ENCODE measurements at regions not wholly inside any gene's neighbourhood (a gene's known extent, or its start where the extent isn't known, plus 50 kb on each side); places are given as distances from the start of the nearest gene placed in this dataset.

DNA sequence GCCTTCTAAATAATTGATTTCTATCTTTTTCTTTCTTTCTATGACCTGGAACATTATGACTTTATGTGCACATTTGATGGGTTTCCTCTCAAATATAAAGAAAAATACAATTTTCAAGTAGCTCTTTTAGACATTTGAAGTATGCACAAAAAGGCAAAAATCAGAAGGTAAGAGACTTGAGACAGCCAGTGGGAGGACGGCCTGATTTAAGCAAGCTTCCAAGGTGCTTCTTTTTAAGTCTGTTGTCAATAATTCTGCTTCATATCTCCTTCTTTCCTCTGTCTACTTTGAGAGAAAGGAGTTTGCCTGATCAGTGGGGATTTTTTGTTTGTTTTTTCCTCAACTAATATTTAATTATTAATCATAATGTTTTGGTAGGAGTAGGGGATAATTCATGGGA, 188.2 kb upstream of the ARHGAP20 start:
- Histone ChIP-seq H4K8ac (replicated peaks; ENCODE audit: insufficient read length, low read depth, low read length) (no peak overlapping the region), H3K9me3 (ENCODE audit: control insufficient read depth, low read depth, low read length) (no peaks in the 10 kb centered on the region), H3T11ph (ENCODE audit: low read length) (no peak overlapping the region), H3K4me2 (ENCODE audit: insufficient read depth, insufficient read length, low read length) (no peak overlapping the region), H2BK15ac (ENCODE audit: low read depth, low read length) (no peak overlapping the region), H4K20me1 (ENCODE audit: control insufficient read depth, insufficient read depth, insufficient read length) (no peaks in the 10 kb centered on the region), H2BK5ac (ENCODE audit: insufficient read length, low read length) (no peak overlapping the region), H2AFZ (ENCODE audit: low read length) (no peak overlapping the region), H3K27ac (ENCODE audit: insufficient read length, low read depth, low read length) (no peak overlapping the region), H4K5ac (ENCODE audit: insufficient read length, low read depth, low read length) (no peak overlapping the region), H3K4me1 (ENCODE audit: insufficient read depth, low read length) (no peaks in the 10 kb centered on the region), H3K18ac (ENCODE audit: insufficient read length, low read depth, low read length) (no peak overlapping the region), H3K9ac (ENCODE audit: extremely low read depth, insufficient read length, low read length) (no peak overlapping the region), H3K56ac (ENCODE audit: insufficient read length, low read depth, low read length) (no peak overlapping the region), H2AK5ac (ENCODE audit: insufficient read length, low read length) (no peak overlapping the region), H3K23ac (ENCODE audit: insufficient read length, low read depth, low read length) (no peak overlapping the region), H3K79me1 (ENCODE audit: insufficient read depth, low read depth, low read length, poor library complexity, severe bottlenecking) (no peaks in the 10 kb centered on the region), H2BK12ac (ENCODE audit: insufficient read length, low read depth, low read length) (no peak overlapping the region), H3K27me3 (ENCODE audit: insufficient read depth, low read length) (no peaks in the 10 kb centered on the region), H2BK120ac (ENCODE audit: low read depth, low read length, poor library complexity, severe bottlenecking) (no peak overlapping the region), H2BK20ac (ENCODE audit: low read depth, low read length, poor library complexity, severe bottlenecking) (no peak overlapping the region), H3K79me2 (ENCODE audit: insufficient read depth, low read length) (no peaks in the 10 kb centered on the region), H3K23me2 (ENCODE audit: insufficient read length, low read depth, low read length, poor library complexity, severe bottlenecking) (no peaks in the 10 kb centered on the region), H3K14ac (ENCODE audit: insufficient read depth, low read length) (no peak overlapping the region), H3K4ac (ENCODE audit: low read depth, low read length) (no peak overlapping the region), H4K91ac (ENCODE audit: insufficient read length, low read depth, low read length) (no peak overlapping the region)
- H3K9me3 Mint-ChIP-seq, result no peaks in the 10 kb centered on the region
- no peak overlapping the region for H3K4me3 Mint-ChIP-seq
- H3K4me1 Mint-ChIP-seq, result peaks cover 3 to 6% of the 10 kb centered on the region in 2 experiments; a peak in 2 of 4 replicates
- no peaks in the 10 kb centered on the region for H3K27me3 Mint-ChIP-seq (ENCODE audit: low read depth)
- WGBS (ENCODE audit: extremely low coverage, insufficient read length, low lambda C conversion rate), result no CpG with 5 or more reads among the region's 1 CpG
- H3K27ac Mint-ChIP-seq, result no peak overlapping the region
- DNase-seq, result no peak
- TF ChIP-seq, protein P1, sequence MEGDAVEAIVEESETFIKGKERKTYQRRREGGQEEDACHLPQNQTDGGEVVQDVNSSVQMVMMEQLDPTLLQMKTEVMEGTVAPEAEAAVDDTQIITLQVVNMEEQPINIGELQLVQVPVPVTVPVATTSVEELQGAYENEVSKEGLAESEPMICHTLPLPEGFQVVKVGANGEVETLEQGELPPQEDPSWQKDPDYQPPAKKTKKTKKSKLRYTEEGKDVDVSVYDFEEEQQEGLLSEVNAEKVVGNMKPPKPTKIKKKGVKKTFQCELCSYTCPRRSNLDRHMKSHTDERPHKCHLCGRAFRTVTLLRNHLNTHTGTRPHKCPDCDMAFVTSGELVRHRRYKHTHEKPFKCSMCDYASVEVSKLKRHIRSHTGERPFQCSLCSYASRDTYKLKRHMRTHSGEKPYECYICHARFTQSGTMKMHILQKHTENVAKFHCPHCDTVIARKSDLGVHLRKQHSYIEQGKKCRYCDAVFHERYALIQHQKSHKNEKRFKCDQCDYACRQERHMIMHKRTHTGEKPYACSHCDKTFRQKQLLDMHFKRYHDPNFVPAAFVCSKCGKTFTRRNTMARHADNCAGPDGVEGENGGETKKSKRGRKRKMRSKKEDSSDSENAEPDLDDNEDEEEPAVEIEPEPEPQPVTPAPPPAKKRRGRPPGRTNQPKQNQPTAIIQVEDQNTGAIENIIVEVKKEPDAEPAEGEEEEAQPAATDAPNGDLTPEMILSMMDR (conservative IDR thresholded peaks at IDR 0.05), result no peak
- no peaks in the 10 kb centered on the region for H3K36me3 Mint-ChIP-seq (ENCODE audit: insufficient read depth in 1 of 3, low read depth in 3 of 3)
